ENCODE measurements at regions not wholly inside any gene's neighbourhood (a gene's known extent, or its start where the extent isn't known, plus 50 kb on each side); places are given as distances from the start of the nearest gene placed in this dataset.

GRCh38 chr10:14456218-14456869 is 125.6 kb upstream of the FRMD4A start:
- ChIA-PET POLR2A (no interaction called here), CTCF (no interaction called here)
- peaks cover 5% of the 10 kb centered on the region for H3K9me3 Mint-ChIP-seq
- intact Hi-C loops (cut with micrococcal nuclease) = no loop called here
- H3K4me3 Mint-ChIP-seq = no peak overlapping the region
- ATAC-seq (no peak), DNase-seq (no peak)
- peaks cover 3% of the 10 kb centered on the region for H3K27me3 Mint-ChIP-seq
- no peak overlapping the region for H3K27ac Mint-ChIP-seq
- no peaks in the 10 kb centered on the region for H3K36me3 Mint-ChIP-seq (ENCODE audit: low read depth)
- TF ChIP-seq CTCF (IDR thresholded peaks at IDR 0.05) = no peak
- H3K4me1 Mint-ChIP-seq (ENCODE audit: low read depth) = no peaks in the 10 kb centered on the region

- ChIA-PET CTCF (no interaction called here), POLR2A (interaction anchor here (0.6 kb wide), 1 partner anchor 815 kb away, joined by 3 read pairs; no protein-coding TSS in a partner anchor)
- H3K27ac Mint-ChIP-seq = no peak overlapping the region
- ATAC-seq (no peak), DNase-seq (no peak)
- intact Hi-C loops (cut with micrococcal nuclease) = no loop called here
- peaks cover 1% of the 10 kb centered on the region for H3K27me3 Mint-ChIP-seq
- no peaks in the 10 kb centered on the region for H3K36me3 Mint-ChIP-seq (ENCODE audit: low read depth)
- peaks cover 5% of the 10 kb centered on the region for H3K9me3 Mint-ChIP-seq
- no peak for TF ChIP-seq CTCF (IDR thresholded peaks at IDR 0.05)
- H3K4me3 Mint-ChIP-seq = no peak overlapping the region
- no peaks in the 10 kb centered on the region for H3K4me1 Mint-ChIP-seq (ENCODE audit: low read depth)
Measured at GRCh38 chr10:14454629-14455028, 123.9 kb upstream of the FRMD4A start.

- no peaks in the 10 kb centered on the region for H3K36me3 Mint-ChIP-seq (ENCODE audit: low read depth)
Measured at GRCh38 chr10:14454206-14454605, 123.5 kb upstream of the FRMD4A start.

GRCh38 chr10:14453593-14453992 is 122.9 kb upstream of the FRMD4A start:
- no peak overlapping the region for H3K27ac Mint-ChIP-seq
- intact Hi-C loops (cut with micrococcal nuclease) = no loop called here
- CTCF ChIA-PET = interaction anchor here (0.7 kb wide), 1 partner anchor 59 kb away, joined by 5 read pairs; no protein-coding TSS in a partner anchor

More at GRCh38 chr10:14454206-14454605, 123.5 kb upstream of the FRMD4A start:
- DNase-seq = no peak
- Mint-ChIP-seq H3K27me3 (peaks cover 1% of the 10 kb centered on the region), H3K4me1 (ENCODE audit: low read depth) (no peaks in the 10 kb centered on the region), H3K27ac (no peak overlapping the region), H3K4me3 (no peak overlapping the region), H3K9me3 (peaks cover 5% of the 10 kb centered on the region)
- CTCF ChIA-PET = no interaction called here
- POLR2A ChIA-PET = no interaction called here
- no peak for TF ChIP-seq CTCF (IDR thresholded peaks at IDR 0.05)
- ATAC-seq = no peak
- intact Hi-C loops (cut with micrococcal nuclease) = no loop called here

More at GRCh38 chr10:14453593-14453992, 122.9 kb upstream of the FRMD4A start:
- no peak for DNase-seq
- Mint-ChIP-seq H3K36me3 (ENCODE audit: low read depth) (no peaks in the 10 kb centered on the region), H3K27me3 (peaks cover 1% of the 10 kb centered on the region), H3K9me3 (peaks cover 5% of the 10 kb centered on the region), H3K4me3 (no peak overlapping the region), H3K4me1 (ENCODE audit: low read depth) (no peaks in the 10 kb centered on the region)
- ATAC-seq = no peak
- no peak for TF ChIP-seq CTCF (IDR thresholded peaks at IDR 0.05)
- POLR2A ChIA-PET = no interaction called here

All from activated CD8-positive, alpha-beta T cell treated with anti-CD3 and anti-CD28 coated beads for 36 hours (primary cell).